IPS-11a (cell line): ENCODE measurements at regions not wholly inside any gene's neighbourhood (a gene's known extent, or its start where the extent isn't known, plus 50 kb on each side); places are given as distances from the start of the nearest gene placed in this dataset.

Experiments used
- H3K4me3 ChIP-seq: one replicate; pipeline ENCODE4 v1.5.1; 2013; ENCODE audit warnings: low read depth, low read length, control low read depth

DNA sequence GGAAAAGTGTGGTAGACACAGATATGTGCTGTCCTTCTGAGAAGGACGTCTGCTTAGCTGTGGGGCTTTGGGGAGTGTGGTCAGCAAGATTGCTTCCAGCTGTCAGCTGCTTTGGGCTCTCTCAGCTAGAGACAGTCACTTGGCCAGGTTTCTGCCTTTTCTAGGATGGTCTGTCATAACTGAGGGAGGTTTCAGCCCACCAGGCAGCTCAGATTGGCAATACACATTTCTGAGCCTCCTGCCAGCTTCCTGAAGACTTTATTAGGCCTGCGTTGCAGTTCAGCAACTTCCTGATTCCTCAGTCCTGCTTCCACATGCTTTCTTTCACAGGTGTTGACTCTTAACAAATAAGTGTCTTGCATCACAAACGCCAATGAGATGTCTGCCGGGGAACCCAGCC lies 286.5 kb downstream of the SQOR start:
- H3K4me3 ChIP-seq: no peak overlapping the region

DNA sequence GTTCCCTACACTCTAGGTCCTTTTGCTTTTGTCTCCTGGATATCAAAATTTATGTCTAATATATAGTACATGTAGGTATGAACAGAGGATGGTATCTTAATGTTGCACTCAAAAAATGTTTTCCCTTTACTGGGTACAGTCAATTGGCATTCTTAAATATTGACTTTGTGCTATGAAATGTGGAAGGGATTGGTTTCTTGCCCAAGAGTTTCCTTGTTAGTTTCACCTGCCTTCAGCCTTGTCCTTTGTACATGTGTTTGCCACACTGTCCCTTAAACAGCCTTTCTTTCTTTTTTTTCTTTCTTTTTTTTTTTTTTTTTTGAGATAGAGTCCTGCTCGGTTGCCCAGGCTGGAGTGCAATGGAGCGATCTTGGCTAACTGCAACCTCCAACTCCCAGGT lies 287.1 kb downstream of the SQOR start:
- H3K4me3 ChIP-seq: no peak overlapping the region

GRCh38 chr15:45941367-45941766 lies 306.5 kb downstream of the SQOR start:
- no peak overlapping the region for H3K4me3 ChIP-seq

DNA sequence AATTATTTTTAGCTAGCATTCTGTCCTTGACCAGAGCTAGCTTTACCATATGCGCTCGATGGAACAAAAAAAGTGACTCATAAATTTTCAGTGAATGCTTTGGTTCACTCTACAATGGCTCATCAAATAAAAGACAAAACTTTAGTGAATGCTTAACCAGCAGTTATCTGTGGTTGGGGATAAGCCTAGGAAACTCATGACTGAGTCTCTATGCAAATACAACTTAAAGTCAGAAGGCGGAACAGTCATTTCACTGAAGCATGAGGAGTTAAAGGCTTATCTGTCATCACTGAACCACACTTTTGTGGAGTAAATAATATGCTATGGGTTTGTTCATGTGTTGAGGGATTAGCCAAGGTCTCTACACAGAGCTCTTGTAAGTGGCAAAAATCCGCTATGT lies 308.4 kb downstream of the SQOR start:
- H3K4me3 ChIP-seq: no peak overlapping the region

- no peak overlapping the region for H3K4me3 ChIP-seq
Observed at GRCh38 chr15:45946111-45946510, 311.3 kb downstream of the SQOR start.

GRCh38 chr15:45948181-45948621 lies 313.4 kb downstream of the SQOR start:
- H3K4me3 ChIP-seq: no peak overlapping the region

- no peak overlapping the region for H3K4me3 ChIP-seq
Observed at GRCh38 chr15:45958924-45959323, 324.1 kb downstream of the SQOR start.

DNA sequence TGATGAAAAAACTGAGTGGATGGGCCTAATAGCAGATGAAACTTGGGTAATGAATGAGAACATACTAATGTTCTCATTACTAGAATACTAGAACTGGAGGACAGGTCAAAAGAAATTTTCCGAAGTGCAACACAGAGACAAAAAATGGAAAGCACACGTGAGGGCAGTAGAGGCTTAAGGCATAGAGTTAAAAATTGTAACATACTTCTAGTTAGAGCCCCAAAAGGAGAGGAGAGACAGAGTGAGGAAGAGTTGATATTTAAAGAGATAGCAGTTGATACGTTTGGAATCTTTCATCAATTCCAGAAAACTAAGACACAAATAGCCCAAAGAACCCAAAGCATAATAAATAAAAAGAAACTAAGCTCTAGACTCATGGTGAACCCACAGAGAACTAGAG lies 327.9 kb downstream of the SQOR start:
- no peak overlapping the region for H3K4me3 ChIP-seq

- no peak overlapping the region for H3K4me3 ChIP-seq
Observed at GRCh38 chr15:45970542-45970941, 335.7 kb downstream of the SQOR start.

DNA sequence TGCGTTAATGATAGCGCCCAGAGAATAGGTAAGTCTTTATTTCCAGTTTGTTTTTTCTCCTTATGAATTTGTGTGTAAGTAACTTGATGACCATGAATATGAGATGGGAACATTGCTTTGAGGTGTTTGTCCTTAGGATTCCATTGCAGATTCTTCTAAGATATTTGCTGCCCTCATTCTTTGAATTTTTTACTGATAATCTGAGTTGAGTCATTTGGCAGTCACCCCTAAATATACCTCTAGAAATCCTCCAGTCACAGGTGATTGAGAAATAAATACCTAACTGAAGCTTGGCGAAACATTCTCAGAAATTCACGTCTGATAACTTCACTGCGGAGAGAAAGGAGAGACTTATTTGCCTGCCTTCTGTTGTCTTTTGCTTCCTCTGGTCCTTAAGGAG lies 345.5 kb downstream of the SQOR start:
- no peak overlapping the region for H3K4me3 ChIP-seq

- H3K4me3 ChIP-seq: no peak overlapping the region
Observed at GRCh38 chr15:45981625-45982024, 346.8 kb downstream of the SQOR start.

DNA sequence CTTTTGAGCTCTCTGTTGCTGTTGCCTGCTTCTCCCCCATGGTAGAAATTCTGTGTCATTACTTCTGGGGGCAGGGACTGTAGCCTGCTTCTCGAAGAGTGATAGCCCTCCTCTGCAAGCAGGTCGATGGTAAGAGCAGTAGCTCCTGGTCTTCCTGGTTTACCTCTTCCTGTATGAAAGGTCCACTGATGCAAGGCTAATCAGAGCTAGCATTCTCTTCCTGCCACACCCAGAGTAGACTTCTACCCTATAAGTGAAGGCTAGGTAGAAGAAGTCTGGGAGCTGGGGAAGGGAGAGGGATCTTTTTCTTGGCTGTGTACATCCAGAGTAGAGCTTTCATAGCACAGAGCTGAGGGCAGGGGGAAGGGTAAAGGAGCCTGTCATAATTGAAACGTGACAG lies 357.0 kb downstream of the SQOR start:
- H3K4me3 ChIP-seq: no peak overlapping the region

DNA sequence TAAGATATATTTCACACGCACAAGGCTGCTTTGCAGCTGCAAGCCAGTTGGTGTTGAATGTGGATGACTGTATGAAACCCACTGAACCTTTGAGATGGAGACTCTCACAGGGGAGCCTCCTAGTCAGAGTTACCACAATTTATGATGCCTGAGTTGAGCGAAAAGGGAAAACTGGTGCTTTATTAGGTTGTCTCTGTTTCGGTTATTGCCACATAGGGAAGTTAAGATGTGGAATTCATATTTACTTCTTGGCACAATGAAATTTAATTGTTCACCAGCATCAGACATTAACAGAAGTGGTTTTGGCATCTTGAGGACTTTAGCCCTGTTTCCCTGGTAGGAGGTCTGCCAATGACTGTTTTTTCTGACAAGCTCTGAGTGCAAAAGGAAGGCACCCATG lies 358.2 kb downstream of the SQOR start:
- no peak overlapping the region for H3K4me3 ChIP-seq

GRCh38 chr15:45993508-45993907 lies 358.7 kb downstream of the SQOR start:
- H3K4me3 ChIP-seq: no peak overlapping the region

DNA sequence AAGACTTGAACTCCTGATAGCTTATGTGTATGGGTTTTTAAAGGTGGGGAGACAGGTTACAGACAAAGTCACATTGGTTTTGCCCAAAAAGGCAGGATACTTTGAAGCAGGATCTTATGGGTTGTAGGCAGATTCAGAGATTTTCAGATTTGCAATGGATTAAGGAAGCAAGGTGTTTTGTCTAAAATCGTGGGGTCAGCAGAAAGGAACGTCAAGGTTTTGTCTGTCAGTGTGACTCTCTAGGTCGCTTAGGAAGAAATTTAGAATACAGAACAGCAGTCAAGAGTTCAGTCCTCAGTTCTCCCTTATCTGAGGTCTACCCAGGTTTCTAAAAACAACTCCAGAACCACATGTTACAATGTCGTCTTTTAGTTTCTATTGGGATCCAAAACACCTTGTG lies 361.0 kb downstream of the SQOR start:
- H3K4me3 ChIP-seq: no peak overlapping the region

DNA sequence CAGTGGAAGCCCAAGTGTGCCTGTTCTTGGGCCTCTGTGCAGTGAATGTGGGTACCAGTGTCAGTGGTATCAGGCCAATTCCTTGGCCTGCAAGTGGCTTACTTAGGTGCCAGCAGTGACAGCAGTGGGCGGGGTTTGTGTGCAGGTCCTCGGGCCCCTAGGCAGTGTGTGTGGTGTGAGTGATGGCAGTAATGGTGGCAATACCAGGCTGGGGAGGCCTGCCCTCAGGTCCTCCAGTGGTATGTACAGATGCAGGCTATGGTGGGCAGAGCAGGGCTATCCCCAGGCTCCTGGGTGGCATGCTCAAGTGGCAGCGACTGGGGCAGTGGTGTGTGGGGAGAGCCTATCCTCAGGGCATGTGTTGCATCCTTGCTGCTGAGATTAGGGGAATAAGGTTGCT lies 379.7 kb downstream of the SQOR start:
- no peak overlapping the region for H3K4me3 ChIP-seq

GRCh38 chr15:46034755-46035154 lies 399.9 kb downstream of the SQOR start:
- H3K4me3 ChIP-seq: no peak overlapping the region

- no peak overlapping the region for H3K4me3 ChIP-seq
Observed at GRCh38 chr15:46039703-46040102, 404.9 kb downstream of the SQOR start.

DNA sequence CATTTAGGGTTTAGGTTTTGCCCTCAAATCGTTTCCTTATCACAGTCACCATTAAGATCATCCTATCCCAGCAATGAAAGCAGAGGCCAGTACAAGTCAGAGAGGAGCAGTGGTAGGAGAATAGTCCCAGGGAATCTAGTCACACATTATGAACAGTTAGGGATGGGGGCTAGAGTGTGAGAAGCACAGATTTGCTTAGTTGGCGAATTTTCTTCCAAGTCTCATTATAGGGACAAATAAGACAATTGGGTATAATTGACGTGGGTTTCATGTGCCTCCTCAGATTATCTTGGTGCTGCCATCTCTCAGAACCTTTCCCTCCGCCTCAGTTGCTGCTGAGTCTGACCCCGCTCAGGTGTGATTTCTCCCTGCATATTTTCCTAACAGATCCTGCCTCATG lies 407.1 kb downstream of the SQOR start:
- H3K4me3 ChIP-seq: no peak overlapping the region

DNA sequence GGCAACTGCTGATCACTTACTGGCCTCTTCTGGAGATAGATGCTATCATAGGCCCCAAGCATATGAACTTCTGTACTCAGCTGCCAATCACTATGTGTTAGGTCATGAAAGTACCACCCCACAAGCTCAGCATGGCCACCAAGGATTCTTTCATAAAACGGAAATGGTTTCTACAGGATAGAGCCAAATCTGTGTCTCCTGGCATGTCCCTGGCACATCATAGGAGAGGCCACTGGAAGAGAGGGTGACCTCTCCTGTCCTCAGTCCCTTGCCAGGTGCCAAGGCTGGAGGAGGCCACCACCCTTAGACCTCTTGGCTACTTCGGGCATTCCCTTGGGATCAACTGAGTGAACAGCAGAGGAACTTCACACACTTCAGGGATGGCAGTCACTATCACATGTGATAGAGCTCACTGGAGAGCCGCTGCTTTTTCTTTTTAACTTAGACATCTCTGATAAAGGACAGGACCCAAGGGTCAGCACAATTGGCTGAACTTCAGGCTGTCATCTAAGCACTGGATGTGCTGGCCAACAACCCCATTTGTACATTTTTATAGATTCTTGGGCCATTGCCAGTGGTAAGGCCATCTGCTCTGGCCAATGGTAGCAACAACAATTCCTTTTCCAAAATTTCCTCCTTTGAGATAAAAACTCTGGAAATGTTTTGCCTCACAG lies 425.2 kb downstream of the SQOR start:
- no peak overlapping the region for H3K4me3 ChIP-seq

GRCh38 chr15:46061002-46061401 lies 426.2 kb downstream of the SQOR start:
- H3K4me3 ChIP-seq: no peak overlapping the region

DNA sequence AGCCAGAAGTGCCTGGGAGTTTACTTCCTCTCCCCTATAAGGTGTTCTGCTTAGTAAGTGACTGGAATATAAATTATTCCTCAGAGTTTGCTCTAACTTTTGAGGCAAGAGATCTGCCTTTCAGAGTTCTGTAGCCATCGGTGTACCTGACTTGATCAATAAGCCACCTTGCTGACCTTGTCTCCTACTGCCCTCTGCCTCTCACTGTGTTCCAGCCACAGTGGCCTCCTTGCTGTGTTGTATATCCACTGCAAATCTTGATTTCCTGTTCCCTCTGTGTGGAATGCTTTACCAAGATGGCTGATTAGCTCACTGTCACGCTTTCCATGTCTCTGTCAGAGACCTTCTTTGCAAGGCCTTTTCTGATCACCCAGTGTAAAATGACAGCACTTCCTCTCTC lies 442.4 kb downstream of the SQOR start:
- no peak overlapping the region for H3K4me3 ChIP-seq

GRCh38 chr15:46079046-46079445 lies 444.2 kb downstream of the SQOR start:
- H3K4me3 ChIP-seq: no peak overlapping the region
